H9 (cell line): ENCODE measurements at regions not wholly inside any gene's neighbourhood (a gene's known extent, or its start where the extent isn't known, plus 50 kb on each side); places are given as distances from the start of the nearest gene placed in this dataset.

ENCODE experiments used
- DNase-seq: peaks from one replicate; pipeline ENCODE4 v3.0.0-alpha.2; 2017
- H2AFZ ChIP-seq: one replicate; pipeline ENCODE4 v1.6.1; 2013; ENCODE audit warnings: mild to moderate bottlenecking, low read length, control low read depth, moderate library complexity
- H2AK5ac ChIP-seq: 2 replicates; pipeline ENCODE4 v1.6.1; 2013; ENCODE audit warnings: low read length, control low read depth, mixed read lengths; ENCODE audit not compliant: insufficient read length
- H2BK120ac ChIP-seq: one replicate; pipeline ENCODE4 v1.6.1; 2013; ENCODE audit warnings: low read depth, mild to moderate bottlenecking, low read length, control low read depth, inconsistent platforms; ENCODE audit not compliant: poor library complexity, severe bottlenecking
- H2BK12ac ChIP-seq: 2 replicates; pipeline ENCODE4 v1.6.1; 2013; ENCODE audit warnings: low read length, control low read depth, mixed read lengths, low read depth; ENCODE audit not compliant: insufficient read length
- H2BK15ac ChIP-seq: 2 replicates; pipeline ENCODE4 v1.6.1; 2013; ENCODE audit warnings: low read depth, low read length, control low read depth
- H2BK20ac ChIP-seq: one replicate; pipeline ENCODE4 v1.6.1; 2013; ENCODE audit warnings: low read depth, mild to moderate bottlenecking, low read length, control low read depth, inconsistent platforms; ENCODE audit not compliant: poor library complexity, severe bottlenecking
- H2BK5ac ChIP-seq: 2 replicates; pipeline ENCODE4 v1.6.1; 2013; ENCODE audit warnings: low read length, control low read depth, mixed read lengths; ENCODE audit not compliant: insufficient read length
- H3K14ac ChIP-seq: 2 replicates; pipeline ENCODE4 v1.6.1; 2013; ENCODE audit warnings: low read length, control low read depth; ENCODE audit not compliant: insufficient read depth
- H3K18ac ChIP-seq: 2 replicates; pipeline ENCODE4 v1.6.1; 2013; ENCODE audit warnings: low read depth, mild to moderate bottlenecking, mixed read lengths, low read length, control low read depth; ENCODE audit not compliant: insufficient read length
- H3K23ac ChIP-seq: 2 replicates; pipeline ENCODE4 v1.6.1; 2013; ENCODE audit warnings: low read length, control low read depth, mixed read lengths, low read depth; ENCODE audit not compliant: insufficient read length
- H3K23me2 ChIP-seq: 2 replicates; pipeline ENCODE4 v1.6.1; 2013; ENCODE audit warnings: low read depth, mild to moderate bottlenecking, mixed read lengths, low read length, control low read depth; ENCODE audit not compliant: insufficient read length, poor library complexity, severe bottlenecking
- H3K27ac ChIP-seq: 2 replicates; pipeline ENCODE4 v1.5.1; 2013; ENCODE audit warnings: low read length, control low read depth, mixed read lengths, low read depth; ENCODE audit not compliant: insufficient read length
- H3K27me3 ChIP-seq: 2 replicates; pipeline ENCODE4 v1.6.1; 2013; ENCODE audit warnings: low read length, control low read depth, inconsistent platforms; ENCODE audit not compliant: insufficient read depth
- H3K4ac ChIP-seq: 2 replicates; pipeline ENCODE4 v1.6.1; 2013; ENCODE audit warnings: low read depth, mild to moderate bottlenecking, control low read depth, inconsistent platforms, low read length, moderate library complexity
- H3K4me1 ChIP-seq: 2 replicates; pipeline ENCODE4 v1.6.1; 2013; ENCODE audit warnings: low read length, control low read depth, inconsistent platforms; ENCODE audit not compliant: insufficient read depth
- H3K4me2 ChIP-seq: 2 replicates; pipeline ENCODE4 v1.6.1; 2013; ENCODE audit warnings: low read length, control low read depth, mixed read lengths; ENCODE audit not compliant: insufficient read length, insufficient read depth
- H3K56ac ChIP-seq: 2 replicates; pipeline ENCODE4 v1.6.1; 2013; ENCODE audit warnings: low read depth, mild to moderate bottlenecking, mixed read lengths, low read length, control low read depth; ENCODE audit not compliant: insufficient read length
- H3K79me1 ChIP-seq: 2 replicates; pipeline ENCODE4 v1.6.1; 2013; ENCODE audit warnings: low read depth, mild to moderate bottlenecking, moderate library complexity, low read length, control low read depth, inconsistent platforms; ENCODE audit not compliant: insufficient read depth, poor library complexity, severe bottlenecking
- H3K79me2 ChIP-seq: 2 replicates; pipeline ENCODE4 v1.6.1; 2013; ENCODE audit warnings: low read length, control low read depth, inconsistent platforms; ENCODE audit not compliant: insufficient read depth
- H3K9ac ChIP-seq: 2 replicates; pipeline ENCODE4 v1.6.1; 2013; ENCODE audit warnings: low read length, control low read depth, mixed read lengths; ENCODE audit not compliant: insufficient read length; ENCODE audit errors: extremely low read depth
- H3K9me3 ChIP-seq: one replicate; pipeline ENCODE4 v1.6.1; 2013; ENCODE audit warnings: low read depth, low read length, inconsistent platforms; ENCODE audit not compliant: control insufficient read depth
- H3T11ph ChIP-seq: one replicate; pipeline ENCODE4 v1.6.1; 2013; ENCODE audit warnings: mild to moderate bottlenecking, low read length, control low read depth, inconsistent platforms
- H4K20me1 ChIP-seq: one replicate; pipeline ENCODE4 v1.6.1; 2013; ENCODE audit not compliant: control insufficient read depth, insufficient read length, insufficient read depth
- H4K5ac ChIP-seq: 2 replicates; pipeline ENCODE4 v1.6.1; 2013; ENCODE audit warnings: low read depth, mild to moderate bottlenecking, mixed read lengths, low read length, control low read depth; ENCODE audit not compliant: insufficient read length
- H4K8ac ChIP-seq: replicated peaks from 2 replicates; pipeline ENCODE4 v1.6.1; 2013; ENCODE audit warnings: low read length, control low read depth, mixed read lengths, low read depth; ENCODE audit not compliant: insufficient read length
- H4K91ac ChIP-seq: 2 replicates; pipeline ENCODE4 v1.6.1; 2013; ENCODE audit warnings: low read depth, mild to moderate bottlenecking, moderate library complexity, mixed read lengths, low read length, control low read depth; ENCODE audit not compliant: insufficient read length
- H3K27ac Mint-ChIP-seq, 3 experiments: 2 replicates in 2 of 3; 3 replicates in 1 of 3; pipeline ENCODE4 v1.8.0; 2020 to 2021; ENCODE audit warnings: mixed read lengths in 3 of 3, mild to moderate bottlenecking in 1 of 3, moderate library complexity in 1 of 3
- H3K27me3 Mint-ChIP-seq: 2 replicates; pipeline ENCODE4 v1.8.0; 2021; ENCODE audit warnings: low read depth, mild to moderate bottlenecking, moderate library complexity, mixed read lengths
- H3K36me3 Mint-ChIP-seq, 3 experiments: 2 replicates in 2 of 3; 3 replicates in 1 of 3; pipeline ENCODE4 v1.8.0; 2020 to 2021; ENCODE audit warnings: low read depth in 3 of 3, mixed read lengths in 3 of 3; ENCODE audit not compliant: insufficient read depth in 1 of 3
- H3K4me1 Mint-ChIP-seq, 2 experiments: 2 replicates each; pipeline ENCODE4 v1.8.0; 2020; ENCODE audit warnings: mixed read lengths in 2 of 2
- H3K4me3 Mint-ChIP-seq, 2 experiments: 2 replicates in 1 of 2; 3 replicates in 1 of 2; pipeline ENCODE4 v1.8.0; 2020 to 2021; ENCODE audit warnings: mild to moderate bottlenecking in 2 of 2, mixed read lengths in 2 of 2, moderate library complexity in 1 of 2
- H3K9me3 Mint-ChIP-seq, 2 experiments: 2 replicates in 1 of 2; 3 replicates in 1 of 2; pipeline ENCODE4 v1.8.0; 2020; ENCODE audit warnings: mild to moderate bottlenecking in 2 of 2, mixed read lengths in 2 of 2, moderate library complexity in 1 of 2
- CTCF ChIP-seq: fragments of 200-600 bp; sonication (generic); conservative IDR thresholded peaks from 3 replicates; pipeline ENCODE4 v1.8.0; 2021; ENCODE audit warnings: antibody characterized with exemption, mild to moderate bottlenecking
- WGBS: extraction: QIAGEN DNeasy Blood & Tissue Kit; methylation state at CpG from one replicate; pipeline ENCODE4 v1.1.7; 2013; ENCODE audit warnings: missing lambda C conversion rate, low lambda C conversion rate, mixed read lengths; ENCODE audit not compliant: insufficient read length; ENCODE audit errors: extremely low coverage; 5-methylcytosine and 5-hydroxymethylcytosine counted together

DNA sequence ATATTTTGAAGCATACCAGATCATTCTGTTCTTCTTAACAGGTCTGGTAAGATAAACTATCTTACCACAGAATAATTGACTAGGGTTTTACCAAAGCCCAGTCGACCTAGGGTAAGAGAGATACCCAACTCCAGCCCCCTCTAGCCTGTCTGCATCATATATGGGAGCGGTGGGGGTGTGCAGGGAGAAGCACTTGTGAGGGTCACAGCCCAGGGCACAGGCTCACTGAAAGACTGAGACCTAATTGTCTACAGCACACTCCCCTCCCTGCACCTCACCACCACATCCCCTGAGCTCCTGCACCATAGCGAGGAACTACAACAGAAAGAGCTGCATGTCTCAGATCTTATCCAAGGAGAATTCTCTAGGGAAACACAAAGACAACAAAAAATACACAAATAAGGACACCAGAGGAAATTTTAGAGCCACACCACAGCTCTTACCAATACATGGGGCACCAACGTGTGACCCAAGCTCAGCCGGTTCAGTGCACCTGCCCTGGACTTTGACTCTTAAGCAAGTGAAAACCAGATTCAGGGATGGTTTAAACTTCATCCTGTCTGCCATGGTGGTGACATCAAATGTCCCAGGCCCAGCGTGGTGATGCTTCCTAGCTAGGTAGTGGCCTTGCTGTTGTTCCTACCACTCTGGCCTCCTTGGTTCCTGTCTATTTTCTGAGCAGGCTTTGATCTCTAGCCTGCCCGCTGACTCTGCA lies 150.8 kb downstream of the HERPUD2 start:
- Histone ChIP-seq H3K79me1 (no peaks in the 10 kb centered on the region), H3K4me1 (no peaks in the 10 kb centered on the region), H3K23me2 (no peaks in the 10 kb centered on the region), H2BK5ac (no peak overlapping the region), H3K14ac (no peak overlapping the region), H4K91ac (no peak overlapping the region), H3K9ac (no peak overlapping the region), H3K56ac (no peak overlapping the region), H3K4me2 (no peak overlapping the region), H3K4ac (no peak overlapping the region), H2BK15ac (no peak overlapping the region), H4K5ac (no peak overlapping the region), H2BK12ac (no peak overlapping the region), H3K27me3 (no peaks in the 10 kb centered on the region), H2BK120ac (no peak overlapping the region), H4K20me1 (no peaks in the 10 kb centered on the region), H2AK5ac (no peak overlapping the region), H2BK20ac (no peak overlapping the region), H3T11ph (no peak overlapping the region), H3K18ac (no peak overlapping the region), H3K23ac (no peak overlapping the region), H2AFZ (no peak overlapping the region), H4K8ac (no peak overlapping the region), H3K79me2 (no peaks in the 10 kb centered on the region), H3K9me3 (no peaks in the 10 kb centered on the region), H3K27ac (no peak overlapping the region)
- TF ChIP-seq CTCF, result no peak
- no peaks in the 10 kb centered on the region for H3K4me1 Mint-ChIP-seq
- DNase-seq, result no peak
- H3K9me3 Mint-ChIP-seq, result no peaks in the 10 kb centered on the region
- no CpG with 5 or more reads among the region's 7 CpGs for WGBS
- H3K4me3 Mint-ChIP-seq, result no peak overlapping the region
- H3K36me3 Mint-ChIP-seq, result no peaks in the 10 kb centered on the region
- H3K27ac Mint-ChIP-seq, result no peak overlapping the region; a peak in 1 of 7 replicates
- H3K27me3 Mint-ChIP-seq, result peaks cover 23% of the 10 kb centered on the region
